BLaER1 (cell line): ENCODE measurements at regions not wholly inside any gene's neighbourhood (a gene's known extent, or its start where the extent isn't known, plus 50 kb on each side); places are given as distances from the start of the nearest gene placed in this dataset.

Experiments
- H3K27ac ChIP-seq: shearing (Covaris generic); formaldehyde crosslinking; 2 replicates; pipeline ENCODE4 v1.8.1; 2022
- H3K27me3 ChIP-seq: shearing (Covaris generic); formaldehyde crosslinking; 2 replicates; pipeline ENCODE4 v1.8.1; 2022
- H3K36me3 ChIP-seq: shearing (Covaris generic); formaldehyde crosslinking; 2 replicates; pipeline ENCODE4 v1.8.1; 2022
- H3K4me1 ChIP-seq: shearing (Covaris generic); formaldehyde crosslinking; 2 replicates; pipeline ENCODE4 v1.8.1; 2022
- H3K4me2 ChIP-seq: shearing (Covaris generic); formaldehyde crosslinking; 2 replicates; pipeline ENCODE4 v1.8.1; 2022
- H3K4me3 ChIP-seq: shearing (Covaris generic); formaldehyde crosslinking; 2 replicates; pipeline ENCODE4 v1.8.1; 2022
- H3K9ac ChIP-seq: shearing (Covaris generic); formaldehyde crosslinking; 2 replicates; pipeline ENCODE4 v1.8.1; 2022
- H3K9me3 ChIP-seq: shearing (Covaris generic); formaldehyde crosslinking; 2 replicates; pipeline ENCODE4 v1.8.1; 2022
- H4K20me1 ChIP-seq: shearing (Covaris generic); formaldehyde crosslinking; 2 replicates; pipeline ENCODE4 v1.8.1; 2022
- Cebpa-rat ChIP-seq: shearing (Covaris generic); IDR thresholded peaks from 2 replicates; pipeline ENCODE4 v1.8.1; 2022

DNA sequence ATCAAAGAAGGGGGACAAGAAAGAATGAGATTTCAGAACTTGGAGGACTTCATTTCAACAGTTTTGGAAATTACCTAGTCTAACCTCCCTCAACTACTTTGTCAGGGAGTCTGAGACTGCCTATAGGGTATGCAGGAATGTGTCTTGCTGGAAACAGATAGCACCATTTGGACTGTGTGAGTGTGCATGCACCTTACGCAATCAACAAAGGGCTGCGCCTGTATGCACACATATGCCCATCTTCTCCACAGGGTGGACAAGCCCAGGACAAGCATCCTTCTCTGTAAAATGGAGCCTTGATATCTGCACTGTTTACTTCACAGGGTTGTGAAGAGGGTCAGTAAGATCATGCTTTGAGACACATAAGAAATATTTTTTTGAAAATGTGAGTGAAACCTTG is 305.7 kb upstream of the ASIC2 start:
- Histone ChIP-seq H3K9ac (no peak overlapping the region), H3K27ac (no peak overlapping the region), H3K27me3 (no peaks in the 10 kb centered on the region; the same call in 1 of the 2 replicates), H3K4me1 (no peaks in the 10 kb centered on the region), H3K4me3 (no peak overlapping the region), H4K20me1 (no peaks in the 10 kb centered on the region), H3K9me3 (no peaks in the 10 kb centered on the region), H3K4me2 (no peak overlapping the region), H3K36me3 (no peaks in the 10 kb centered on the region)
- TF ChIP-seq Cebpa-rat = no peak

DNA sequence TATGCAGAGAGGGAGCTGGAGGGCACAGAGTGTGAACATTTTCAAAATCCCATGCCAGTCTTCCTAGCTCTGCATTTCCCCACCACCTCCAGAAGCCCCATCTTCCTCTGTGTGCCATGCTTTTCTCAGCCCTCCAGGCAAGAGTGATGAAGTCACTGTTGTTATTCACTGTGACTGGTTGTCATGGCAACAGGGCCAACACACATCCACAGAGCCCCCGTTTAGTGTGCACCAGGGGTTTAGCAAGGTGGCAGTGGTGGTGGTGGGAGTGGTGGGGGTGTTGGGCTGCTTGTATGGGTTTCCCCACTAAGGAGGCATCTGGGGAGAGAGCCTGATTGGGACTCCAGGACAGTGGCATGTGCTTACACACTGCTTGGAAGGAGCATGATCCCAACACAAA is 309.9 kb upstream of the ASIC2 start:
- no peak overlapping the region for H3K27ac ChIP-seq
- H3K9me3 ChIP-seq = no peaks in the 10 kb centered on the region
- no peak overlapping the region for H3K4me2 ChIP-seq
- no peaks in the 10 kb centered on the region for H3K4me1 ChIP-seq
- H4K20me1 ChIP-seq = no peaks in the 10 kb centered on the region
- no peaks in the 10 kb centered on the region; the same call in 1 of the 2 replicates for H3K27me3 ChIP-seq
- no peak overlapping the region for H3K9ac ChIP-seq
- TF ChIP-seq Cebpa-rat = no peak
- no peak overlapping the region for H3K4me3 ChIP-seq
- no peaks in the 10 kb centered on the region for H3K36me3 ChIP-seq

GRCh38 chr17:33603789-33604188 is 310.7 kb upstream of the ASIC2 start:
- H3K9ac ChIP-seq = no peak overlapping the region
- no peak overlapping the region for H3K4me2 ChIP-seq
- TF ChIP-seq Cebpa-rat = no peak
- H3K36me3 ChIP-seq = no peaks in the 10 kb centered on the region
- H3K27me3 ChIP-seq = no peaks in the 10 kb centered on the region; the same call in 1 of the 2 replicates
- no peak overlapping the region for H3K27ac ChIP-seq
- H4K20me1 ChIP-seq = no peaks in the 10 kb centered on the region
- no peaks in the 10 kb centered on the region for H3K4me1 ChIP-seq
- H3K4me3 ChIP-seq = no peak overlapping the region
- H3K9me3 ChIP-seq = no peaks in the 10 kb centered on the region

DNA sequence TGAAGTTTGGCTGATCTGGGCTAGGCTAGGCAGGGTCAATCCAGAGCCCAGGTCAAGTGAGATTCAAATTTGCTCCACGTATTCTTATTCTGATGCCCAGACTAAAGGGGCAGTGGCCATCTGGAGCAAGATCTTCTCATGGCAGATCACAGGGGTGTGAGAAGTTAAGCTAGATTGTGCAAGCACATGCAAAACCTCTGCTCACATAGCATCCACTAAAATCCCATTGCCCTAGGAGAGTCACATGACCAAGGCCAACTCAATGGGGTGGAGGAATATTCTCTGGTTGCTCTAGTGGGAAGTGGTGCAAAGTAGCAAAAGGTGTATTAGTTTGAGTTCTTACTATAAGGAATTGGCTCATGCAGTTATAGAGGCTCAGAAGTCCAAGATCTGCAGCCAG is 318.4 kb upstream of the ASIC2 start:
- Histone ChIP-seq H3K27ac (no peak overlapping the region), H3K4me2 (no peak overlapping the region), H3K9me3 (no peaks in the 10 kb centered on the region), H3K27me3 (no peaks in the 10 kb centered on the region), H3K9ac (no peak overlapping the region), H3K4me1 (no peaks in the 10 kb centered on the region), H4K20me1 (no peaks in the 10 kb centered on the region), H3K36me3 (no peaks in the 10 kb centered on the region), H3K4me3 (no peak overlapping the region)
- no peak for TF ChIP-seq Cebpa-rat

- H3K9me3 ChIP-seq = no peaks in the 10 kb centered on the region
- no peaks in the 10 kb centered on the region for H3K27me3 ChIP-seq
- no peaks in the 10 kb centered on the region for H4K20me1 ChIP-seq
- TF ChIP-seq Cebpa-rat = no peak
- no peaks in the 10 kb centered on the region for H3K4me1 ChIP-seq
- H3K36me3 ChIP-seq = no peaks in the 10 kb centered on the region
- no peak overlapping the region for H3K4me3 ChIP-seq
- no peak overlapping the region for H3K27ac ChIP-seq
- no peak overlapping the region for H3K4me2 ChIP-seq
- no peak overlapping the region for H3K9ac ChIP-seq
These were observed 322.8 kb upstream of the ASIC2 start for GRCh38 chr17:33615861-33616260.

DNA sequence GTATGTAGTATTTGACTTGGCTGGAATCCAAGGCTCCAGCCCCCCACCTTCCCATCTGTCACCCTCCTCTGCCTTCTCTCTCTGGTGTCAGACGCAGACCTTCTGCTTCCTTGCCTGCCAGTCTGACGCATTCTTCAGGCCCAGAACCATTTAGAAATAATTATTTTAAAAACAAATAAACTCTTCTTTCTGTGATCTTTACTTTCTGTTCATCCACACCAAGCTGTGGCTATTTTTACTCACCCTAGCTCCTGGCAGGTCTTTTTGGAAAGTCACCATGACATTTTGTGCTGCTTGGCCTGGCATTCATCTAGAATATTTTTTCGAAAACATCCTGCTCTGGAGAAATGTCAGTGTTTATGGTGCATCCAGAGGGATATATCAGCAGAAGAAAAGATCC is 330.7 kb upstream of the ASIC2 start:
- Histone ChIP-seq H3K36me3 (no peaks in the 10 kb centered on the region), H3K4me2 (no peak overlapping the region), H3K9me3 (no peaks in the 10 kb centered on the region), H3K27me3 (no peaks in the 10 kb centered on the region), H4K20me1 (no peaks in the 10 kb centered on the region), H3K4me1 (no peaks in the 10 kb centered on the region), H3K9ac (no peak overlapping the region), H3K4me3 (no peak overlapping the region), H3K27ac (no peak overlapping the region)
- TF ChIP-seq Cebpa-rat = no peak

- H3K4me1 ChIP-seq = no peaks in the 10 kb centered on the region
- peaks cover 10% of the 10 kb centered on the region for H3K9me3 ChIP-seq
- no peak overlapping the region for H3K4me3 ChIP-seq
- H3K4me2 ChIP-seq = no peak overlapping the region
- no peaks in the 10 kb centered on the region for H4K20me1 ChIP-seq
- H3K9ac ChIP-seq = no peak overlapping the region
- TF ChIP-seq Cebpa-rat = no peak
- no peaks in the 10 kb centered on the region for H3K36me3 ChIP-seq
- no peaks in the 10 kb centered on the region for H3K27me3 ChIP-seq
- no peak overlapping the region for H3K27ac ChIP-seq
These were observed 335.6 kb upstream of the ASIC2 start for GRCh38 chr17:33628500-33629346.

DNA sequence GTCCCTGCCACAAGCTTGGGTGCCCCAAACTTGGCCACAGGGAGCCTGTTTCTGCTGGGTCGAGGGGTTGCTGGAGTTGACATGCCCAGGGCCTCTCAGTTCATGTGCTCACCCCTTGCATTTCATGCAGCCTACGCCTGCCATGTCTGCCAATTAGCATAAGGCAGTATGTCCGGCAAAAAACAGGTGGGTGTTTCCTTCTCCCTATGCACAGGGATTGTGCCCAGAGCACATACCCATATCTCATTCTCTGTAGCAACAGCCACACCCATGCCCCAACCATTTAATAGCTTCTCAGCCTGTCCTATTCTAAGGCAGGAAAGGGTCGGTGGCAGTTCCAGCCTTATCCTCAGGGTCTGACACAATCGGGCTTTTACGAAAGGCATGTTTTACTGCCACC is 340.4 kb upstream of the ASIC2 start:
- no peak overlapping the region for H3K27ac ChIP-seq
- no peak overlapping the region for H3K4me3 ChIP-seq
- no peaks in the 10 kb centered on the region for H3K27me3 ChIP-seq
- no peaks in the 10 kb centered on the region for H4K20me1 ChIP-seq
- H3K4me2 ChIP-seq = no peak overlapping the region
- no peaks in the 10 kb centered on the region for H3K36me3 ChIP-seq
- H3K4me1 ChIP-seq = 0 out of 2 replicates have a peak, but pooled peaks cover 4% of the 10 kb centered on the region
- no peak for TF ChIP-seq Cebpa-rat
- H3K9ac ChIP-seq = no peak overlapping the region
- H3K9me3 ChIP-seq = peaks cover 23% of the 10 kb centered on the region

GRCh38 chr17:33637534-33637933 is 344.4 kb upstream of the ASIC2 start:
- H3K36me3 ChIP-seq = no peaks in the 10 kb centered on the region
- no peak overlapping the region for H3K9ac ChIP-seq
- H3K27ac ChIP-seq = no peak overlapping the region
- H4K20me1 ChIP-seq = no peaks in the 10 kb centered on the region
- H3K4me3 ChIP-seq = no peak overlapping the region
- no peaks in the 10 kb centered on the region for H3K27me3 ChIP-seq
- no peak overlapping the region for H3K4me2 ChIP-seq
- TF ChIP-seq Cebpa-rat = no peak
- 0 out of 2 replicates have a peak, but pooled peaks cover 4% of the 10 kb centered on the region for H3K4me1 ChIP-seq
- H3K9me3 ChIP-seq = peaks cover 18% of the 10 kb centered on the region

GRCh38 chr17:33639103-33639880 is 346.2 kb upstream of the ASIC2 start:
- H3K27ac ChIP-seq = no peak overlapping the region
- H4K20me1 ChIP-seq = no peaks in the 10 kb centered on the region
- no peak overlapping the region for H3K4me3 ChIP-seq
- no peak overlapping the region for H3K4me2 ChIP-seq
- H3K4me1 ChIP-seq = 0 out of 2 replicates have a peak, but pooled peaks cover 4% of the 10 kb centered on the region
- H3K9ac ChIP-seq = no peak overlapping the region
- no peak for TF ChIP-seq Cebpa-rat
- H3K9me3 ChIP-seq = peaks cover 18% of the 10 kb centered on the region
- H3K27me3 ChIP-seq = no peaks in the 10 kb centered on the region
- H3K36me3 ChIP-seq = no peaks in the 10 kb centered on the region
